Left lobe of liver (tissue), 2 donors: ENCODE measurements at regions not wholly inside any gene's neighbourhood (a gene's known extent, or its start where the extent isn't known, plus 50 kb on each side); places are given as distances from the start of the nearest gene placed in this dataset.

Source experiments
- ATAC-seq: fragments of 200-7000 bp; cut with Tn5 transposase; one replicate; pipeline ENCODE4 v1.9.1; 2020; ENCODE audit warnings: mild to moderate bottlenecking, moderate library complexity
- DNase-seq: peaks from one replicate; pipeline ENCODE4 v3.0.0-alpha.2; 2020; ENCODE audit warnings: low spot score
- donor health status: DM: no; HTN: no; CAD: no; lungs with moderate emphysema.
- donor health status: DM: no; HTN: yes; CAD: no.

DNA sequence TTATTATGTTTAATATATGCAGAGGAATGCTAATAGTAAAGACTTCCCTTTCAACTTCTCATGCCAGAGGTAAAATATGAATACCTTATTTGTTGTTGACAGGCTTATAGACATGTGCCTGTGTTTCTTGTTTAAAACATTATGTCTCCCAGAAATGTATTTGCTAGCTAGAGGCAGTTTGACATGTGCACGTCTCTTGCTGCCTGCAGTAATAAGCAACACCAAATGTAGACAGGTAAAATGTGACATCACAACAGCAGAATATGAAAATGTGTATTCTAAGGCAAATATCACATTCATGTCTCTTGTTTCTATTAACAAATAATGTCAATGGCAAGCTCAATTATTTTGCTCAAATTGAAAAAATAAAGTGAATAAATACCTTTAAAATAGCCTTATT, 80.2 kb upstream of the NEGR1 start:
- DNase-seq (no peak), ATAC-seq (no peak)

DNA sequence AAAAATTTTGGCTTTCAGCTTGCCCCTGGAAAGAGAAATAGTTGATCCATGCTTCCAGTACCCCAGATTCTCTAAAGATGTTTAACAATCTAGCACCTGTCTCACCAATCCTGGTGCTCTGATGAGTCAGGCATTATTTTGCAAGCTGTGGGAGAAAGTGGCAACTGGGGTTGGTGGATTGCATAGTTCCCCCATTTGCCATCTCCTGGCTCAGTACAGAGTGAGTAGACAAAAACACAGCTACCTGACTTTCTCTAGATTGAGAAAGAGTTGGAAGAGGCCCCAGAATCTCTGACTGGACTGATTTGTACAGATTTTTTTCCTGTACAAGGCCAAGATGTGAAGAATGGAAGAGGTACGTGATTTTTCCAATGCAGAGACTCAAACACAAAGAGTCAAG, 75.1 kb upstream of the NEGR1 start:
- DNase-seq (no peak), ATAC-seq (no peak)

- no peak for ATAC-seq
Measured at GRCh38 chr1:72355899-72356298, 73.6 kb upstream of the NEGR1 start.

GRCh38 chr1:72341661-72342060, 59.3 kb upstream of the NEGR1 start:
- no peak for DNase-seq
- ATAC-seq: no peak

More at GRCh38 chr1:72355899-72356298, 73.6 kb upstream of the NEGR1 start:
- DNase-seq: no peak

DNA sequence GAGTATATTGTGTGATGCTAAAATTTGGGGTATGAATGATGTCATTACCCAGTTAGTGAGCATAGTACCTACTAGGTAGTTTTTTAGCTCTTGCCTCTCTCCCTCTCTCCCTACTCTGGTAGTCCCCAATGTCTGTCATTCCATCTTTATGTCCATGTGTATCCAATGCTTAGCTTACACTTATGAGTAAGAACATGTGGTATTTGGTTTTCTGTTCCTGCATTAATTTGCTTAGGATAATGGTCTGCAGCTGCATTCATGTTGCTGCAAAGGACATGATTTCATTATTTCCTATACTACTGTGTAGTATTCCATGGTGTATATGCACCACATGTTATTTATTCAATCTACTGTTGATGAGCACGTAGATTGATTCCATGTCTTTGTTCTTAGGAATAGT, 54.4 kb upstream of the NEGR1 start:
- DNase-seq (no peak), ATAC-seq (no peak)
